ENCODE measurements at regions not wholly inside any gene's neighbourhood (a gene's known extent, or its start where the extent isn't known, plus 50 kb on each side); places are given as distances from the start of the nearest gene placed in this dataset.
"Not testable (repeated sequence)": the region's sequence is repeated elsewhere in the genome, so short reads cannot be mapped to it uniquely, and the experiment has no call there.

DNA sequence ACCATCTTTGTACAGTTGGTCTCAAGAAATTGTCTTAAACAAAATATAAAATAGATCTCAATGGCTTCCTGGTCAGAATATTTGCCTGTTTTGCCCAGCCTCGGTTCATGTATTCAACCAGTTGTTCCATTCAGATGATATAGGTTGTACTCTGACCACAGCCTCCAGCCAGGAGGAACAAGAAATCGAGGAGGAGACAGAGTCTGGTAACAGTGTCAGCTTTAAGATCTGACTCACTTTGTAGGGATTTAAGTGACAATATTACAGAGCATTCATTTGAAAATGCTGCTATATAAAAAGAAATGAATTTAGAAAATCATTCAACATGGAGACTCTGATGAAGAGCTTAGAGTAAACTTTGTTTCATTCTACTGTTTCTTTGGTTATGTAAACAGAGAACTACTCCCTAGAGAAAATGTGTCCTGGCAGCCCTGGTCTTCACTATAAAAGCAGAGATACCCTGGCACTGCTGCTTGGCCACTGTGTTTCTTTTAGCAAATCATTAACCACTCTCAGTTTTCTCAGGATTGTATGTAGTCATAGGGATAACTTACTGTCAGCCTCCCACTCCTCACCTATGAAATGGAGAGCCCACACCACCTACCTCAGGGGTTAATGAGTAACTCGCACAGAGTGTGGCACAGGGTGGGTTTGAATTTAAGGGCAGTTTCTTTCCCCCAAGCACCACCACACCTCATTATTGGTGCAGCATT, 53.5 kb downstream of the PAGE2 start:
- DNase-seq, result no peak

DNA sequence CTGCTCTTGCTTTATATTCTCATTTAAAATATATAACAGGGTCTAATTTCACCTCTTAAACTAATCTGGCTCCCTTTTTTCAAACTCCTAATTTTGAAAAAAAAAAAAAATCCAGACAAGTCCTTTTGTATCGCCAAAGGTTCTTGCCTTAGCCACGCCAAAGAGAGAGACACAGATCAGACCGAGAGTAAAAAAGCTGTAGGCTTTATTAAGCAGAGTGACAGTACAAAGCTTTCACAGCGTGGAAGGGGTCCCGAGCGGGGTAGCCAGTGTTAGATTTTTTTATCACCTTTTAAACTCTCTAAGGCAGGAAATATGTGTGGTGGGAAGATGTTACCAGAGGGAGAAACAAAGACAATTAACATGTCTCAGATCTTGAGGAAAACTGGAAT, 54.1 kb downstream of the PAGE2 start:
- no peak for DNase-seq

DNA sequence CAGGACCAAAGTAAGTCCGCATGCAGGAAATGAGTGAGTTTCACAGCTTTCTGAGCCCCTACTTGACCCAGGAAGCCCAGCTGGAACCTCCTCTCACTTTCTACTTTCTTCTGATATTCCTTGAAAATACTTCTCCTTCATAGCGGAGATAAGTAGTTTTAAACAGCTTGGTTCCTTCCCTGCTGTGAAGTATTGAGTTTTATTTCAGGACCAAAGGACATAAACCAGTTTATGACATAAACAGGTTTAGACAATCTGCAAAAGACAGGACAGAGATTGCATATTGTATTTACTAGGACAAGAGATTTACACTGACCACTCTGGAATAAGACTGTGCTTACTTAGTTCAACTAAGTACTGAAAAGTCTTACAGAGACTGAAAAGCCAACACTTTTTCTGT, 54.8 kb downstream of the PAGE2 start:
- no peak for DNase-seq

DNA sequence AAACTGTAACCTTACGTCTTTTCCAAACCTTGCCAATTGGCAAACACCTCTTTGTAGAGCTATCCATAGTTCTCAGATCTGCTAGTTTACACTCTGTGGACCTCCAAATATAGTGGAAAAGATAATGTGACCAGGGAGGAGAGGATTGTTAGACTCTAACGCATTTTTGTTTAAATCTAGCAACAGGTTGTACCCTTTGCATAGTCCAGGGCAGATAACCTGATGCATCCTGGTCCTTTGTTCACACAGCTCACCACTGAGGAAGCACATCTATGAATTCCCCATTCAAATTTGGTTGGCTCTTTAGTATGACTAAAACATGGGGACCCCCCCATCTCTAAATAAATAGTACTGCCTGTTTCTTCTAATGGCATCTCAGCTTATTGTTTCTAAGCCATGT, 55.9 kb downstream of the PAGE2 start:
- no peak for DNase-seq

DNA sequence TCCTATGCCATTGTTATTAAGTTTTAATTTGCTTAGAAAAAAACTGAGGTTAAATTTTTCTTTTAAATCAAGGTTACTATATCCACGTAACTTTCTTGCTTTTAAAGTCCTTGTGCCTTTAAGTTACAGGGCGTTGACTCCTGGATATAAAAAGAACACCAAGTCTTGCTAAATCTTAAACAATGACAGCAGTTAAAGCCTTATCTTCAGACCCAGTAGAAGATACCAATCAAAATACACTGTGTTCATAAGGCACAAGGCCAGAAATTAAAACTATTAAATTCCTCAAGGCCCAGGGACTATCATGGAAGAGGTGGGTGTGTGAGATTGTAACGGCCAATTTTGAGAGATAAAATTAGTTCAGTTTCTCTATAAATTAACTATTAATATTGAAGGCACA, 60.4 kb downstream of the PAGE2 start:
- DNase-seq, result no peak

DNA sequence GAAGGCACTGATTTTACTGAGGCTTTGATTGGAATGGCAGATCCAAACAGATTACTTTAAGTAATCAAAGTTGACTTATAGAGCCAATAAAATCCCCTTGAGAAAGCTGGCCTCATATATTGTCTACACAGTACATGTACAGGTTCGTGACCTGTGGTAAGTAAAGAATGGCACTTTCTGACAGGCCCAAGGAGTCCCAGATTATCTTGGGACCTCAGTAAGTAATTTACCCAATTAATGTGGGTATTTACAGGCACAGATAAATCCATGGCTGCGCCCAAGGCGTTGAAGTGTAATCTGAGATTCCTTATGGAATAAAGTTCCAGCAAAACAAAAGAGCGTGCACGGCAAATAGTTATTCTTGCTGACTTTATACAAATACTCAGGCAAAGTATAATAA, 62.4 kb downstream of the PAGE2 start:
- no peak for DNase-seq

DNA sequence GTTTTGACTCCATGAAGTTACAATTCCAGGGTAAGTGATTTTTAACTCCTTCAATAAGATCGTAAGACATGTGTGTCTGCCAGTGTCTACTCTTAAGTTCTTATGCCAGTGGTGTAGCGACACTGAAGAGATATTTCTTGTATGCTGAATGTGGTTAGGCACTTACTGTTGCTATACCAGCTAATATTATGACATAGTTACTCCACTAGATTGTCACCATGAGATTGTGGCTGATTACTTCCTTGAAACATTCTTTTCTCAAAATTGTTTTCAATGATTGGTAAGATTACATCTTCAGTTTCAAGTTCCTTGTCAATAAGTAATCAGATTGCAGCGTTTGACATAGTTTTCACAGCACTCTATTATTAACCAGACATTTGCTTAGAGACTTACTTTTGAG, 60.6 kb upstream of the PAGE5 start:
- DNase-seq, result no peak

DNA sequence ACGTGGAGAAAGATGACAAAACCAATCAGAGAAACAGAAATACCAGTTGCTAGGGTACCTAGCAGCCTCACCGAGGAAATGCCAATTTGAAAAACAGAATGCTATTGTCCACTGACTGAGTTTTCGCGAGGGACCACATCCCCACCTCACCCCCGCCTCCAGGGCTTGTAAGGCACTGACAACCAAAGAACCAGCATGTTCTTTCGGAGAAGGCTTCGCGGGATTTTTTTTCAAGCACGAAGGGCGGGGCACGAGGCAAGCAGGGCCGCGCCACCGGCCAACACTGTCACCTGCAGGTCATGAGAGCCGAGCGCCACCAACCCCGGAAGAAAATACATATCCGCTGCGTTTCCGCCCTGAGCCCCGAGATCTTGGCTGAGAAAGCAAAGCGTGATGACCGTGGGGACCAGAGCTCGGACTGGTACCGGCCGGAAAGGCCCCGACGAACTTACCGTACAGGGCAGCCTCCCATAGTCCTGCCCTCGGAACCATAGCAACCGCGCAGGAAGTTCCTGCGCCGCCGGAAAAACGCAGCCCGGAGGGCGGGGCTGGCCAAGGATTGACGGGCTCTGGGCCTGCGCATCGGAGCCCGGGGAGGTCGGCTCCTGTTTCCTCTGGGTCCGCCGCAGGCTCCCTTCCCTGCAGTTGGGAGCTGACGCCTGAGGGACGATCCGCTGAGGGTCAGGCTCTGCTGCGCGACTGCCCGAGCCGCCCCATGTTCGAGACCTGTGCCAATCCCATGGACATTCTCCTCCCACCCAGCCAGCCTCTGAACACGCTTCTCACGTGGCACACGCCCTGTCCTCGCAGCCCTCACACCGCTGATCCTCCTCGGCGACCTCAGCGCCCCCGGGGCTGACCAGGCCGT, 59.2 kb upstream of the PAGE5 start:
- peak; percentile 90 for DNase-seq

DNA sequence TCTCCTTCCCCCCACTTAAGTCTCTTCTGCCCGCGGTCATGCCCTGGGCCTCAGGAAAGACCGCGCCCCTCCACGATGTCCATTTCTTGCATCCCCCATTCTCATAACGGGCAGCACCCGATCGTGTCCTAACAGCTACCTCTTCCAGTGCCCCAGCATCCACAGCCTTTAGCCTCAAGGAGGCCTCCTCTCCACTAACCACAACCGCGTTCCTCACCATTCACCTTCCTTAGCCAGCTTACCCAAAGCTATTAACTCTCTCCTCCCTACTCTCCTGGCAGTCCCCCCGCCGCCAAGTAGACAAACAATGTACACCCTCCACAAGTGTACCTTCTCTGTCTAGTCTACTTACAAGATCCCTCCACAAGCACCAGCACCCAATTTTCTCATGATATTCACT, 58.6 kb upstream of the PAGE5 start:
- no peak for DNase-seq

DNA sequence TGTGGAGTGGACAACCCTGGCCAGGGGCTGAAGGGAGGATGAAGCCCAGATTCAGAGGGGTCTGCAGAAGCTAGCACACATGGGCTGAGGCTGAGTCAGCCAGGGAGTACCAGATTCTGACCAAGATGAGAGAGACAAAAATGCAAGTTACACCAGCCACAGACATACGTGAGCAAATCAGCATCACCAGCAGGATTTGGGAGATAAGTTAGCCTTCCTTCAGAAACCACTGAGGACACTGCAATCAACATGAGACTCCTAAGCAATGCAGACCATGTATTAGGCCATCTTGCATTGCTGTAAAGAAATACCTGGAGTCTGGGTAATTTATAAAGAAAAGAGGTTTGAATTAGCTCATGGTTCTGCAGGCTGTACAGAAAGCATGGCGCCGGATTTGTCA, 57.0 kb upstream of the PAGE5 start:
- DNase-seq, result no peak

DNA sequence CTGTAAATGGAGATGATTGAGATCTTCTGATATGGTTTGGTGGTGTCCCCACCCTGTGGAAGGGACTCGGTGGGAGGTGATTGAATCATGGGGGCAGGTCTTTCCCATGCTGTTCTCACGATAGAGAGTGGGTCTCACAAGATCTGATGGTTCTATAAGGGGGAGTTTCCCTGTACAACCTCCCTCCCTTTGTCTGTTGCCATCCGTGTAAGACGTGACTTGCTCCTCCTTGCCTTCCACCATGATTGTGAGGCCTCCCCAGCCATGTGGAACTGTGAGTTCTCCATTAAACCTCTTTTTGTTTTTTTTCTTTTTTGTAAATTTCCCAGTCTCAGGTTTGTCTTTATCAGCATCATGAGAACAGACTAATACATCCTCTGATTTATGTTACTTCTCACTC, 55.1 kb upstream of the PAGE5 start:
- DNase-seq, result not testable (repeated sequence)

DNA sequence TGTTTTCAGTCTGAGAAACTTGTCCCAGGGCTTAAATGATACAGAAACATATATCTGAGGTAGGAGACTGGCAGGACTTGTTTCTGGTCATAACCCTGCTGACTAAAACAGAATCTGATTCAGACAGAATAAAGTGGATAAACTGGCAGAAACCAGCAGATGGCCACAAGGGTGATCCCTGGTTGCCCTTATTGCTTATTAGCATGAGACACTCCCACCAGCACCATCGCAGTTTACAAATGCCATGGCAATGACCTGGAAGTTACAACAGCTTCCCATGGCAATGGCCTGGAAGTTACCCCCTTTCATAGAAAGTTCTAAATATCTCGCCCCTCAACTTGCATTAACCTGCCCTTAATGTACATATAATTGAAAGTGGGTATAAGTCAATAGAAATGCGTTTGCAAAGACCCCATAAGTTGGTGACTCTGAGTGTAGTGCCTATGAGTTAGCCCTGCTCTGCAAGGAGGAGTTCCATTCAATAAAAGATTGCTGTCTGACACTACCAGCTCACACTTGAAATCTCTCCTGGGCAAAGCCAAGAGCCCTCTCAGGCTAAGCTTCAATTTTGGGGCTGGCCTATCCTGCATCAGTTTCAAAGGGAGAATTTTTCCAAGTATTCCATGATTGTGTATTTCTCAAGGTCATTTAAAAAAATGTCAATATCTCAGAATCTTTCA, 52.9 kb upstream of the PAGE5 start:
- no peak for DNase-seq

DNA sequence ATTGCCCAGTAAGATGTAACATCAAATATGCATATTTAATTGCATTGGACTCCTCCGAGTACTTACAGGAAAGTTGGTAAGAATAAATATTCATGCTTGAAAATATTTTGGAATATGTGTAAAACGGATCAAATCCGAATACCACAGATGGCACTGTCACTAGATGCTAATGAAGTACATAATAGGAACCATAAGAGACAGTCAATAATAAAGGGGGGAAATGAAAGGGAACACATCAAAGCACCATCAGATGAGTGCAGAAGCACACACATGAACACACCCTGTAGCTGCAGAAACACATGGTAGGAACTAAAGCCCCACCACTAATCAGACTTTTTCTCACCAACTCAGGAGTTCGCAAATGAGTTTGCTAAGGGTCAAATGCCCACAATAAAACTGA, 52.2 kb upstream of the PAGE5 start:
- DNase-seq, result no peak

DNA sequence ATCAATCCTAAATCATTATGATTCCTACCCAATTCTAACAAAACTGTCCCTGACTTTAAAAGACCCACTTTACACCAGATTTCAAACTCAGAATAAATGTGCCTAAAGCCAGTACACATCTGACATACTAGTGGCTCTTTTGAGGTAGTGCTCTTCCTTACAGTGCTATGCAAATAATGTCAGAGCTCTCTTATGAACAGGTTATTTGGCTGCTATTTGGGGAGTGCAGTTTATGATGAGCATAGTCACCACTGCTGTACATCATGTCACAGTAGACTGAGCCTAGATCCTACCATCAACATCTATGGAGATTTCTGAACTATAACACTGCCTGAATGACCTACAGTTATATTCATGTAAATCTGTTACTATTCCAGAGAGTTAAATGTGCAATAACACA, 50.4 kb upstream of the PAGE5 start:
- DNase-seq, result no peak
